ENCODE measurements at regions not wholly inside any gene's neighbourhood (a gene's known extent, or its start where the extent isn't known, plus 50 kb on each side); places are given as distances from the start of the nearest gene placed in this dataset.

GRCh38 chr7:16115374-16115773 is 306.0 kb downstream of the CRPPA start:
- DNase-seq (ENCODE audit: low spot score) = no peak
- WGBS = 95% methylated on average over 2 of the region's 2 CpGs
- H3K36me3 ChIP-seq (ENCODE audit: control insufficient read depth in 4 of 4, insufficient read depth in 3 of 4, low read depth in 1 of 4, low read length in 3 of 4) = no peaks in the 10 kb centered on the region
- no peak overlapping the region for H3K4me3 ChIP-seq (ENCODE audit: low read depth in 1 of 3, low read length in 3 of 3)
- H3K9me3 ChIP-seq (ENCODE audit: control insufficient read depth in 4 of 4, low read length in 3 of 4) = no peaks in the 10 kb centered on the region
- no peak for TF ChIP-seq ATF3 (IDR thresholded peaks at IDR 0.05)
- no peak for TF ChIP-seq TAF1 (conservative IDR thresholded peaks at IDR 0.05)
- no peak for TF ChIP-seq GABPA (IDR thresholded peaks at IDR 0.05 in 1 of 2, conservative IDR thresholded peaks at IDR 0.05 in 1 of 2)
- TF ChIP-seq FOXA2 (IDR thresholded peaks at IDR 0.05) = no peak
- TF ChIP-seq, protein P1, sequence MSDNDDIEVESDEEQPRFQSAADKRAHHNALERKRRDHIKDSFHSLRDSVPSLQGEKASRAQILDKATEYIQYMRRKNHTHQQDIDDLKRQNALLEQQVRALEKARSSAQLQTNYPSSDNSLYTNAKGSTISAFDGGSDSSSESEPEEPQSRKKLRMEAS (IDR thresholded peaks at IDR 0.05) = no peak
- TF ChIP-seq HNF4G (IDR thresholded peaks at IDR 0.05) = no peak
- no peak for TF ChIP-seq RXRA (IDR thresholded peaks at IDR 0.05)
- TF ChIP-seq JUND (IDR thresholded peaks at IDR 0.05) = no peak
- TF ChIP-seq, protein P2, sequence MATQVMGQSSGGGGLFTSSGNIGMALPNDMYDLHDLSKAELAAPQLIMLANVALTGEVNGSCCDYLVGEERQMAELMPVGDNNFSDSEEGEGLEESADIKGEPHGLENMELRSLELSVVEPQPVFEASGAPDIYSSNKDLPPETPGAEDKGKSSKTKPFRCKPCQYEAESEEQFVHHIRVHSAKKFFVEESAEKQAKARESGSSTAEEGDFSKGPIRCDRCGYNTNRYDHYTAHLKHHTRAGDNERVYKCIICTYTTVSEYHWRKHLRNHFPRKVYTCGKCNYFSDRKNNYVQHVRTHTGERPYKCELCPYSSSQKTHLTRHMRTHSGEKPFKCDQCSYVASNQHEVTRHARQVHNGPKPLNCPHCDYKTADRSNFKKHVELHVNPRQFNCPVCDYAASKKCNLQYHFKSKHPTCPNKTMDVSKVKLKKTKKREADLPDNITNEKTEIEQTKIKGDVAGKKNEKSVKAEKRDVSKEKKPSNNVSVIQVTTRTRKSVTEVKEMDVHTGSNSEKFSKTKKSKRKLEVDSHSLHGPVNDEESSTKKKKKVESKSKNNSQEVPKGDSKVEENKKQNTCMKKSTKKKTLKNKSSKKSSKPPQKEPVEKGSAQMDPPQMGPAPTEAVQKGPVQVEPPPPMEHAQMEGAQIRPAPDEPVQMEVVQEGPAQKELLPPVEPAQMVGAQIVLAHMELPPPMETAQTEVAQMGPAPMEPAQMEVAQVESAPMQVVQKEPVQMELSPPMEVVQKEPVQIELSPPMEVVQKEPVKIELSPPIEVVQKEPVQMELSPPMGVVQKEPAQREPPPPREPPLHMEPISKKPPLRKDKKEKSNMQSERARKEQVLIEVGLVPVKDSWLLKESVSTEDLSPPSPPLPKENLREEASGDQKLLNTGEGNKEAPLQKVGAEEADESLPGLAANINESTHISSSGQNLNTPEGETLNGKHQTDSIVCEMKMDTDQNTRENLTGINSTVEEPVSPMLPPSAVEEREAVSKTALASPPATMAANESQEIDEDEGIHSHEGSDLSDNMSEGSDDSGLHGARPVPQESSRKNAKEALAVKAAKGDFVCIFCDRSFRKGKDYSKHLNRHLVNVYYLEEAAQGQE (IDR thresholded peaks at IDR 0.05) = no peak
- TF ChIP-seq HNF4A (conservative IDR thresholded peaks at IDR 0.05) = no peak
- no peaks in the 10 kb centered on the region for H3K27me3 ChIP-seq (ENCODE audit: control insufficient read depth in 4 of 4, insufficient read depth in 4 of 4, low read length in 3 of 4)
- no peak overlapping the region for H3K27ac ChIP-seq (ENCODE audit: low read depth in 1 of 2, low read length in 2 of 2)
- H3K9ac ChIP-seq (ENCODE audit: low read depth in 1 of 2, low read length in 2 of 2) = no peak overlapping the region
- H3K4me1 ChIP-seq (ENCODE audit: control insufficient read depth in 4 of 4, insufficient read depth in 4 of 4, low read length in 3 of 4) = no peaks in the 10 kb centered on the region

GRCh38 chr7:16114633-16115032 is 306.7 kb downstream of the CRPPA start:
- DNase-seq (ENCODE audit: low spot score) = no peak
- Histone ChIP-seq H3K27me3 (ENCODE audit: control insufficient read depth in 4 of 4, insufficient read depth in 4 of 4, low read length in 3 of 4) (no peaks in the 10 kb centered on the region), H3K27ac (ENCODE audit: low read depth in 1 of 2, low read length in 2 of 2) (no peak overlapping the region), H3K36me3 (ENCODE audit: control insufficient read depth in 4 of 4, insufficient read depth in 3 of 4, low read depth in 1 of 4, low read length in 3 of 4) (no peaks in the 10 kb centered on the region), H3K9ac (ENCODE audit: low read depth in 1 of 2, low read length in 2 of 2) (no peak overlapping the region), H3K4me3 (ENCODE audit: low read depth in 1 of 3, low read length in 3 of 3) (no peak overlapping the region), H3K9me3 (ENCODE audit: control insufficient read depth in 4 of 4, low read length in 3 of 4) (no peaks in the 10 kb centered on the region), H3K4me1 (ENCODE audit: control insufficient read depth in 4 of 4, insufficient read depth in 4 of 4, low read length in 3 of 4) (no peaks in the 10 kb centered on the region)
- 79% methylated on average over 1 of the region's 1 CpG for WGBS
- TF ChIP-seq RAD21 (IDR thresholded peaks at IDR 0.05) = peak; percentile 68 to 73
- TF ChIP-seq, protein P3, sequence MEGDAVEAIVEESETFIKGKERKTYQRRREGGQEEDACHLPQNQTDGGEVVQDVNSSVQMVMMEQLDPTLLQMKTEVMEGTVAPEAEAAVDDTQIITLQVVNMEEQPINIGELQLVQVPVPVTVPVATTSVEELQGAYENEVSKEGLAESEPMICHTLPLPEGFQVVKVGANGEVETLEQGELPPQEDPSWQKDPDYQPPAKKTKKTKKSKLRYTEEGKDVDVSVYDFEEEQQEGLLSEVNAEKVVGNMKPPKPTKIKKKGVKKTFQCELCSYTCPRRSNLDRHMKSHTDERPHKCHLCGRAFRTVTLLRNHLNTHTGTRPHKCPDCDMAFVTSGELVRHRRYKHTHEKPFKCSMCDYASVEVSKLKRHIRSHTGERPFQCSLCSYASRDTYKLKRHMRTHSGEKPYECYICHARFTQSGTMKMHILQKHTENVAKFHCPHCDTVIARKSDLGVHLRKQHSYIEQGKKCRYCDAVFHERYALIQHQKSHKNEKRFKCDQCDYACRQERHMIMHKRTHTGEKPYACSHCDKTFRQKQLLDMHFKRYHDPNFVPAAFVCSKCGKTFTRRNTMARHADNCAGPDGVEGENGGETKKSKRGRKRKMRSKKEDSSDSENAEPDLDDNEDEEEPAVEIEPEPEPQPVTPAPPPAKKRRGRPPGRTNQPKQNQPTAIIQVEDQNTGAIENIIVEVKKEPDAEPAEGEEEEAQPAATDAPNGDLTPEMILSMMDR (IDR thresholded peaks at IDR 0.05; ENCODE audit: low read depth, low read length, missing input control) = peak; percentile 25
- TF ChIP-seq FOXA1 (IDR thresholded peaks at IDR 0.05) = no peak

GRCh38 chr7:16114071-16114470 is 307.3 kb downstream of the CRPPA start:
- no peaks in the 10 kb centered on the region for H3K36me3 ChIP-seq (ENCODE audit: control insufficient read depth in 4 of 4, insufficient read depth in 3 of 4, low read depth in 1 of 4, low read length in 3 of 4)
- no peak overlapping the region for H3K4me3 ChIP-seq (ENCODE audit: low read depth in 1 of 3, low read length in 3 of 3)
- H3K27me3 ChIP-seq (ENCODE audit: control insufficient read depth in 4 of 4, insufficient read depth in 4 of 4, low read length in 3 of 4) = no peaks in the 10 kb centered on the region
- H3K4me1 ChIP-seq (ENCODE audit: control insufficient read depth in 4 of 4, insufficient read depth in 4 of 4, low read length in 3 of 4) = no peaks in the 10 kb centered on the region
- TF ChIP-seq NR2F2 (IDR thresholded peaks at IDR 0.05) (no peak), HNF4G (IDR thresholded peaks at IDR 0.05) (no peak), SP1 (IDR thresholded peaks at IDR 0.05) (no peak), JUND (IDR thresholded peaks at IDR 0.05) (no peak), TAF1 (conservative IDR thresholded peaks at IDR 0.05) (no peak)
- WGBS = 91% methylated on average over 2 of the region's 2 CpGs
- H3K27ac ChIP-seq (ENCODE audit: low read depth in 1 of 2, low read length in 2 of 2) = no peak overlapping the region
- no peak for DNase-seq (ENCODE audit: low spot score)
- no peaks in the 10 kb centered on the region for H3K9me3 ChIP-seq (ENCODE audit: control insufficient read depth in 4 of 4, low read length in 3 of 4)
- H3K9ac ChIP-seq (ENCODE audit: low read depth in 1 of 2, low read length in 2 of 2) = no peak overlapping the region

All from liver (tissue), 8 donors.